Prostate gland (tissue), 2 donors: ENCODE measurements at regions not wholly inside any gene's neighbourhood (a gene's known extent, or its start where the extent isn't known, plus 50 kb on each side); places are given as distances from the start of the nearest gene placed in this dataset.

Experiments
- DNase-seq: peaks from one replicate; pipeline ENCODE4 v3.0.0-alpha.2; 2019; ENCODE audit warnings: low spot score
- H3K27ac ChIP-seq, 2 donors: fragments of 200-600 bp; sonication (generic); 2 replicates each; pipeline ENCODE4 v1.5.1; 2017 to 2019
- H3K27me3 ChIP-seq: fragments of 200-600 bp; sonication (generic); replicated peaks from 2 replicates; pipeline ENCODE4 v1.5.1; 2019; ENCODE audit not compliant: insufficient read depth
- H3K36me3 ChIP-seq, 2 donors: fragments of 200-600 bp; sonication (generic); 1 replicate in 1 of 2; 2 replicates in 1 of 2; pipeline versions ENCODE4 v1.5.1 to v1.8.1; 2017 to 2019
- H3K4me1 ChIP-seq: fragments of 200-600 bp; sonication (generic); replicated peaks from 2 replicates; pipeline ENCODE4 v1.5.1; 2019
- H3K4me3 ChIP-seq, 2 donors: fragments of 200-600 bp; sonication (generic); 2 replicates each; pipeline ENCODE4 v1.5.1; 2017 to 2019
- H3K9me3 ChIP-seq: fragments of 200-600 bp; sonication (generic); 2 replicates; pipeline ENCODE4 v1.5.1; 2017
- POLR2A ChIP-seq: fragments of 450-650 bp; IDR thresholded peaks from one replicate; pipeline ENCODE4 v1.6.1; 2016; ENCODE audit warnings: antibody characterized with exemption, mild to moderate bottlenecking
- POLR2AphosphoS5 ChIP-seq: sonication (generic); formaldehyde crosslinking; IDR thresholded peaks from one replicate; pipeline ENCODE4 v1.6.1; 2017; ENCODE audit warnings: antibody characterized with exemption
- WGBS: methylation state at CpG from one replicate; pipeline ENCODE4 v1.1.5; 2018; 5-methylcytosine and 5-hydroxymethylcytosine counted together
- intact Hi-C: fragments of 100-400 bp; cut with DNase I; formaldehyde crosslinking; loops from one replicate; pipeline ENCODE4 v1.14.2; 2022
- TF ChIP-seq, protein P1 (sequence below), 4 experiments: fragments of 200-600 bp in 2 of 4; fragments of 450-650 bp in 2 of 4; sonication (generic) in 2 of 4; IDR thresholded peaks; 1 replicate in 3 of 4; 2 replicates in 1 of 4; pipeline ENCODE4 v1.5.1; 2016 to 2019; ENCODE audit warnings: antibody characterized with exemption in 4 of 4, mild to moderate bottlenecking in 2 of 4, moderate library complexity in 2 of 4

DNA sequence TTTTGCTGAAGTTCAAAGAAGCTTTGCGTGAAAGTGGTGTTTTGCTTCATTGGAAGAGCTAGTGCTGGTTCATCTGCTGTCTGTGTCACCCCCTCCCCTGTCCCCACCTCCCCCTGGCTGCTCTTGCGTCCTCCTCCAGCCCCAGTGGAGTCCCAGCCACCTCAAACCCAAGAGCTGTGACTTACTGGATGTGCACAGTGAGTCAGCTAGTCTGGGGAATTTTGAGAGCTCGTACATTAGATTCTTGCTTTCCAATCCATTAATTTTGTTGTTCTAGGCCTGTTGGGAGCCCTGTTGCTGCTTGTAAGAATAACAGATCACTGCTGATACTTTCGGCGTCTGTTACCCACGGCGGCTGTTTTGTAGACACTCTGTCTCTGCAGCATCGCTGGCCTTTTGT, 412.1 kb downstream of the TSN start:
- TF ChIP-seq POLR2AphosphoS5 = no peak
- TF ChIP-seq, protein P1, sequence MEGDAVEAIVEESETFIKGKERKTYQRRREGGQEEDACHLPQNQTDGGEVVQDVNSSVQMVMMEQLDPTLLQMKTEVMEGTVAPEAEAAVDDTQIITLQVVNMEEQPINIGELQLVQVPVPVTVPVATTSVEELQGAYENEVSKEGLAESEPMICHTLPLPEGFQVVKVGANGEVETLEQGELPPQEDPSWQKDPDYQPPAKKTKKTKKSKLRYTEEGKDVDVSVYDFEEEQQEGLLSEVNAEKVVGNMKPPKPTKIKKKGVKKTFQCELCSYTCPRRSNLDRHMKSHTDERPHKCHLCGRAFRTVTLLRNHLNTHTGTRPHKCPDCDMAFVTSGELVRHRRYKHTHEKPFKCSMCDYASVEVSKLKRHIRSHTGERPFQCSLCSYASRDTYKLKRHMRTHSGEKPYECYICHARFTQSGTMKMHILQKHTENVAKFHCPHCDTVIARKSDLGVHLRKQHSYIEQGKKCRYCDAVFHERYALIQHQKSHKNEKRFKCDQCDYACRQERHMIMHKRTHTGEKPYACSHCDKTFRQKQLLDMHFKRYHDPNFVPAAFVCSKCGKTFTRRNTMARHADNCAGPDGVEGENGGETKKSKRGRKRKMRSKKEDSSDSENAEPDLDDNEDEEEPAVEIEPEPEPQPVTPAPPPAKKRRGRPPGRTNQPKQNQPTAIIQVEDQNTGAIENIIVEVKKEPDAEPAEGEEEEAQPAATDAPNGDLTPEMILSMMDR (IDR thresholded peaks at IDR 0.05) = no peak
- no peak for TF ChIP-seq POLR2A
- intact Hi-C loops = no loop called here
- WGBS = 54% methylated on average over 8 of the region's 8 CpGs
- no peaks in the 10 kb centered on the region for H3K36me3 ChIP-seq
- no peaks in the 10 kb centered on the region for H3K27me3 ChIP-seq
- no peaks in the 10 kb centered on the region for H3K4me1 ChIP-seq
- no peak for DNase-seq
- no peaks in the 10 kb centered on the region for H3K9me3 ChIP-seq
- no peak overlapping the region for H3K4me3 ChIP-seq
- H3K27ac ChIP-seq = no peak overlapping the region

- no peak for DNase-seq
These were observed 413.3 kb downstream of the TSN start for GRCh38 chr2:122168799-122169198.

GRCh38 chr2:122172812-122173211, 417.4 kb downstream of the TSN start:
- no peak overlapping the region for H3K4me3 ChIP-seq
- WGBS = 93% methylated on average over 2 of the region's 2 CpGs
- DNase-seq = no peak
- H3K4me1 ChIP-seq = no peaks in the 10 kb centered on the region
- H3K36me3 ChIP-seq = no peaks in the 10 kb centered on the region
- no peaks in the 10 kb centered on the region for H3K9me3 ChIP-seq
- no peaks in the 10 kb centered on the region for H3K27me3 ChIP-seq
- TF ChIP-seq POLR2AphosphoS5 = no peak
- TF ChIP-seq, protein P1 (IDR thresholded peaks at IDR 0.05) = no peak
- no peak for TF ChIP-seq POLR2A
- no peak overlapping the region for H3K27ac ChIP-seq
- intact Hi-C loops = no loop called here

More at GRCh38 chr2:122168799-122169198, 413.3 kb downstream of the TSN start:
- no peaks in the 10 kb centered on the region for H3K9me3 ChIP-seq
- H3K4me3 ChIP-seq = no peak overlapping the region
- H3K4me1 ChIP-seq = no peaks in the 10 kb centered on the region
- no peak overlapping the region for H3K27ac ChIP-seq
- intact Hi-C loops = no loop called here
- no peaks in the 10 kb centered on the region for H3K36me3 ChIP-seq
- TF ChIP-seq, protein P1 (IDR thresholded peaks at IDR 0.05) = no peak
- TF ChIP-seq POLR2AphosphoS5 (no peak), POLR2A (no peak)
- WGBS = 69% methylated on average over 3 of the region's 3 CpGs
- no peaks in the 10 kb centered on the region for H3K27me3 ChIP-seq

DNA sequence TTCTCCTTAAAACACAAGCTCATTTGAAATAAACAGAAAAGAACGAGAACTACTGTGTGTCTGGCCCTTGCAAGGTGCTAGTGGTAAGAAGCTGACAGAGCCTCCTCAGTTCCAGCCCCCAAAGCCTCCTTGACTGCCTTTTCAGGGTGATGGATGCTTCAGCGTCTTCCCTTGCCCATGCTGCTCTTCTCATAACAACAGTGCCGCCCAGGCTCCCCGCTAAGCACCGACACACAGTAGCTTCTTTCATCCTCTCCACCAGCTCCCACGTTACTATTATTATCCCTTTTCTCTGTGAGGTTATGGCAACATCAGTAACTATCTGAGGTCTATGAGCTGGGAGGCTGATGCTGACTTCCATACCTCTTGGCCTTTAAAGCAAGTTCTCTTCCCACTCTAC, 418.6 kb downstream of the TSN start:
- no peaks in the 10 kb centered on the region for H3K27me3 ChIP-seq
- no peaks in the 10 kb centered on the region for H3K36me3 ChIP-seq
- no peak overlapping the region for H3K27ac ChIP-seq
- WGBS = 89% methylated on average over 6 of the region's 6 CpGs
- intact Hi-C loops = no loop called here
- DNase-seq = no peak
- TF ChIP-seq POLR2A = no peak
- TF ChIP-seq POLR2AphosphoS5 = no peak
- TF ChIP-seq, protein P1 (IDR thresholded peaks at IDR 0.05) = no peak
- H3K9me3 ChIP-seq = no peaks in the 10 kb centered on the region
- H3K4me3 ChIP-seq = no peak overlapping the region
- no peaks in the 10 kb centered on the region for H3K4me1 ChIP-seq

DNA sequence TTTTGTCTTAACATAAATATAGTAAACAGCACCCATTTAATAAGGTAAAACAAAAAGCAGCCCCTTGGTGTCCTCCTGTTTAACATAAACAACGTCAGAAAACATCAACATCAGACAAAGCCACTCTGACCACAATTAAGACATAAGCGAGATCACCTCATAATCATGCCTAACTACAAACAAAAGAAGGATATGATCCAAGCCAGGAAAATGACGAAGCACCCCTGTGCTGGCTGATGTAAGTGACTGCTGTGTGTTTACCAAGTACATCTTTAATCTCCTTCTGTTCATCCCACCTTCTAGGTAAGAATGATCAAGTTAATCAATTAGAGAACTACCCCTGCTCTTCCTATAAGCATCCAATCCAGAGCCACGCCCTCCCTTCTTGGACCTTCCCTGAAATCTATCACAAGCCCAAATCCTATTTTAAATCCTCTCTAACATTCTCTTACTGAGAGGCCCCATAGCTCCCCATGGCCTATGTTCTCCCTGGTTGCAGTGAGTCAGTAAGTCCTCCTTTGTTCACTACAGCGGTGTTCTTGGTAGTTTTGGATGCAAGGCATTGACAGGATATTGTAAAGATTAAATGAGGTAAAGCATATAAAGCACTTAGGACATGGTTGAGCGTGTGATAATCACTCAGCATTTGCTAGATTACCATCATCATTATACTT, 424.2 kb downstream of the TSN start:
- no peak for TF ChIP-seq POLR2AphosphoS5
- TF ChIP-seq, protein P1 (IDR thresholded peaks at IDR 0.05) = no peak
- TF ChIP-seq POLR2A = no peak
- DNase-seq = no peak
- Histone ChIP-seq H3K27me3 (no peaks in the 10 kb centered on the region), H3K36me3 (no peaks in the 10 kb centered on the region), H3K9me3 (no peaks in the 10 kb centered on the region), H3K27ac (no peak overlapping the region), H3K4me3 (no peak overlapping the region), H3K4me1 (no peaks in the 10 kb centered on the region)
- intact Hi-C loops = no loop called here
- 82% methylated on average over 6 of the region's 6 CpGs for WGBS
